PC-9 (cell line): ENCODE measurements at regions not wholly inside any gene's neighbourhood (a gene's known extent, or its start where the extent isn't known, plus 50 kb on each side); places are given as distances from the start of the nearest gene placed in this dataset.

Experiments used
- EZH2 ChIP-seq: fragments of 200-600 bp; sonication (generic); IDR thresholded peaks from 2 replicates; pipeline ENCODE4 v1.8.0; 2017; ENCODE audit warnings: antibody characterized with exemption, low read depth
- TF ChIP-seq, protein P1 (sequence below): fragments of 200-600 bp; sonication (generic); conservative IDR thresholded peaks from 2 replicates; pipeline ENCODE4 v1.6.1; 2017; ENCODE audit warnings: mixed run types, antibody characterized with exemption, mild to moderate bottlenecking, moderate library complexity

DNA sequence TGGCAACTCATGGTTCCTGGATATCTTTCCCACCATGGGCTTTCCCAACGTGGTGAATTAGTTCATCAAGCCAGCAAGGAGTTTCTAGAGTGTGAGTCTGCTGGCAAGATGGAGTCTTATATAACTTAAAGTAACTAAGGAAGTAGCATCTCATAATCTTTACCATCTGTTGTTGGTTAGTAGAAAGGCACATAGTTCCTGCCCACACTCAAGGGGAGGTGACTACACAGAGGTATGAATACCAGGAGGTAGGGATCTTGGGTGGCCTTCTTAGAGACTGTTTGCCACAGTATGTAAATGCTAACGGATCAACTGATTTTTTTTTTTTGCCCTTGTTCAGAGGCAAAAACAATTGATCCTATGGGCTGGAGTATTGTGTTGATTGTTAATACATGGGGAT is 446.9 kb downstream of the ATP23 start:
- TF ChIP-seq EZH2 = no peak
- TF ChIP-seq, protein P1, sequence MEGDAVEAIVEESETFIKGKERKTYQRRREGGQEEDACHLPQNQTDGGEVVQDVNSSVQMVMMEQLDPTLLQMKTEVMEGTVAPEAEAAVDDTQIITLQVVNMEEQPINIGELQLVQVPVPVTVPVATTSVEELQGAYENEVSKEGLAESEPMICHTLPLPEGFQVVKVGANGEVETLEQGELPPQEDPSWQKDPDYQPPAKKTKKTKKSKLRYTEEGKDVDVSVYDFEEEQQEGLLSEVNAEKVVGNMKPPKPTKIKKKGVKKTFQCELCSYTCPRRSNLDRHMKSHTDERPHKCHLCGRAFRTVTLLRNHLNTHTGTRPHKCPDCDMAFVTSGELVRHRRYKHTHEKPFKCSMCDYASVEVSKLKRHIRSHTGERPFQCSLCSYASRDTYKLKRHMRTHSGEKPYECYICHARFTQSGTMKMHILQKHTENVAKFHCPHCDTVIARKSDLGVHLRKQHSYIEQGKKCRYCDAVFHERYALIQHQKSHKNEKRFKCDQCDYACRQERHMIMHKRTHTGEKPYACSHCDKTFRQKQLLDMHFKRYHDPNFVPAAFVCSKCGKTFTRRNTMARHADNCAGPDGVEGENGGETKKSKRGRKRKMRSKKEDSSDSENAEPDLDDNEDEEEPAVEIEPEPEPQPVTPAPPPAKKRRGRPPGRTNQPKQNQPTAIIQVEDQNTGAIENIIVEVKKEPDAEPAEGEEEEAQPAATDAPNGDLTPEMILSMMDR = no peak
